Tibial nerve (tissue), 3 donors: ENCODE measurements at regions not wholly inside any gene's neighbourhood (a gene's known extent, or its start where the extent isn't known, plus 50 kb on each side); places are given as distances from the start of the nearest gene placed in this dataset.

Experiments
- CTCF ChIP-seq, 5 experiments: fragments of 200-600 bp in 3 of 5; fragments of 450-650 bp in 2 of 5; sonication (generic) in 3 of 5; IDR thresholded peaks; one replicate each; pipeline ENCODE4 v1.5.1; 2016 to 2019; ENCODE audit warnings: antibody characterized with exemption in 5 of 5, mild to moderate bottlenecking in 3 of 5, moderate library complexity in 2 of 5
- POLR2A ChIP-seq, 2 donors: fragments of 450-650 bp; IDR thresholded peaks; one replicate each; pipeline ENCODE4 v1.6.1; 2017; ENCODE audit warnings: antibody characterized with exemption in 2 of 2, mild to moderate bottlenecking in 2 of 2, moderate library complexity in 2 of 2

DNA sequence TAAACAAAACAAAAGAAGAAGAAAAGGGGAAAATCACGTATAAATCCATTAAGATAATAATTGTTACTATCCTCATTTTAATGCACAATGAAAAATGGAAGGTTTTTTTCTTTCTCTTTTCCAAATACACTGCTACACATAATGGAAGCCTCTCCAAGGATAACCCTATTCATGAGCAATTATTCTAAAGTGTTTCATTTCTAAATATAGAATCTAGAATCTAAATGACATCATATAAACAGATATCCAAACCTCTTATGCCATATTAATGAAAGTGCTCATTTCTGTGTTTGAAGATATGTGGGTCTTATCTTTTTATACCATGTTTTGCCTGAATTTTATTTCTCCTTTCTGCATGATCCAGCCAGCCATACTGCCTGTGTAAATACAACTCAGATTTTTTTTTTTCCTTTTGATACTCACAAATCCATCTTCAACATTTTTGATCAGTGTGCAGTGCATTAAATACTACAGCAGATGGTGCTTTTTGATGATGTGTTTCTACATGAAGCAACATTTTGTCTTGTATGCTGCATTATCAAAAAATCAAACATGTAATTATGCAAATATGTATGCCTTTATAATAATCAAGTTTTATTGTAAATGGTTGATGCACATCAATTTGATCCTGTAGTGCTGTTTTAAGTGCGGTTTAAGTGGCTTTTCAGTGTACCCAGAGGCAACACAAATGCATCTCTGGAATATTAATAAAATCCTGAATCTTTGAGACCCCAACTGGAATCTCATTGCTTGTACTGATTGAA lies 625.6 kb upstream of the PTBP2 start:
- no peak for TF ChIP-seq CTCF (IDR thresholded peaks at IDR 0.05)
- no peak for TF ChIP-seq POLR2A (IDR thresholded peaks at IDR 0.05)
